Nephron progenitor cell (in vitro differentiated cells): ENCODE measurements at regions not wholly inside any gene's neighbourhood (a gene's known extent, or its start where the extent isn't known, plus 50 kb on each side); places are given as distances from the start of the nearest gene placed in this dataset.

Experiments
- DNase-seq: peaks from one replicate; pipeline ENCODE4 v3.0.0; 2021
- H3K27ac Mint-ChIP-seq: 2 replicates; pipeline ENCODE4 v1.8.0; 2021; ENCODE audit warnings: mild to moderate bottlenecking, moderate library complexity, mixed read lengths
- H3K27me3 Mint-ChIP-seq: 2 replicates; pipeline ENCODE4 v1.8.0; 2021; ENCODE audit warnings: mild to moderate bottlenecking, low read depth, mixed read lengths; ENCODE audit not compliant: poor library complexity
- H3K36me3 Mint-ChIP-seq: 2 replicates; pipeline ENCODE4 v1.8.0; 2021; ENCODE audit warnings: low read depth, mixed read lengths
- H3K4me1 Mint-ChIP-seq: 2 replicates; pipeline ENCODE4 v1.8.0; 2021; ENCODE audit warnings: mixed read lengths
- H3K4me3 Mint-ChIP-seq: 2 replicates; pipeline ENCODE4 v1.8.0; 2021; ENCODE audit warnings: mild to moderate bottlenecking, moderate library complexity, mixed read lengths
- H3K9me3 Mint-ChIP-seq: 2 replicates; pipeline ENCODE4 v1.8.0; 2021; ENCODE audit warnings: mild to moderate bottlenecking, moderate library complexity, mixed read lengths
- CTCF ChIP-seq: fragments of 200-600 bp; sonication (generic); IDR thresholded peaks from 2 replicates; pipeline ENCODE4 v1.5.0; 2021; ENCODE audit warnings: antibody characterized with exemption

DNA sequence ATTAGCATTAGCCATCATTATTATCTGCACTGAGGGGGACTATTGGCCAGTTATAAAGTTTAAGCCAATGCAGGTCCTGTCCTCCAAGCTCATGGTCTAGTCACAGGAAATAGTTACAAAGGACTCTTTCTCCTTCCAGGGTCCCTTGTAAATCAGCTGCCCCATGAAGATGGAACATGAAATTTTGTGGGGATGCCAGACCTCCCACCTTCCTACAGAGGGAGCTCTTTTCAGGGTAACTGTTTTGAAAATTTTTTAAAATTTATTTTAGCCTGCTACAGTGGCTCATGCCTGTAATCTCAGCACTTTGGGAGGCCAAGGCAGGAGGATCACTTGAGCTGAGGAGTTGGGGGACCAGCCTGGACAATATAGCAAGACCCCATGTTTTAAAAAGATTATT is 124.4 kb upstream of the SLC34A2 start:
- peaks cover 4% of the 10 kb centered on the region for H3K9me3 Mint-ChIP-seq
- H3K4me1 Mint-ChIP-seq = peaks cover 24% of the 10 kb centered on the region
- H3K4me3 Mint-ChIP-seq = no peak overlapping the region
- H3K36me3 Mint-ChIP-seq = no peaks in the 10 kb centered on the region
- peaks cover 15% of the 10 kb centered on the region for H3K27me3 Mint-ChIP-seq
- no peak for TF ChIP-seq CTCF
- DNase-seq = no peak
- H3K27ac Mint-ChIP-seq = no peak overlapping the region

GRCh38 chr4:25532591-25532990 is 123.1 kb upstream of the SLC34A2 start:
- no peaks in the 10 kb centered on the region for H3K36me3 Mint-ChIP-seq
- no peak overlapping the region for H3K4me3 Mint-ChIP-seq
- peaks cover 32% of the 10 kb centered on the region for H3K4me1 Mint-ChIP-seq
- no peak for DNase-seq
- H3K27ac Mint-ChIP-seq = no peak overlapping the region
- H3K9me3 Mint-ChIP-seq = peaks cover 4% of the 10 kb centered on the region
- H3K27me3 Mint-ChIP-seq = peaks cover 15% of the 10 kb centered on the region
- no peak for TF ChIP-seq CTCF

GRCh38 chr4:25533256-25533655 is 122.4 kb upstream of the SLC34A2 start:
- no peak for DNase-seq
- Mint-ChIP-seq H3K4me3 (no peak overlapping the region), H3K9me3 (peaks cover 4% of the 10 kb centered on the region), H3K27ac (no peak overlapping the region), H3K36me3 (no peaks in the 10 kb centered on the region), H3K27me3 (peaks cover 15% of the 10 kb centered on the region), H3K4me1 (peaks cover 32% of the 10 kb centered on the region)
- no peak for TF ChIP-seq CTCF

DNA sequence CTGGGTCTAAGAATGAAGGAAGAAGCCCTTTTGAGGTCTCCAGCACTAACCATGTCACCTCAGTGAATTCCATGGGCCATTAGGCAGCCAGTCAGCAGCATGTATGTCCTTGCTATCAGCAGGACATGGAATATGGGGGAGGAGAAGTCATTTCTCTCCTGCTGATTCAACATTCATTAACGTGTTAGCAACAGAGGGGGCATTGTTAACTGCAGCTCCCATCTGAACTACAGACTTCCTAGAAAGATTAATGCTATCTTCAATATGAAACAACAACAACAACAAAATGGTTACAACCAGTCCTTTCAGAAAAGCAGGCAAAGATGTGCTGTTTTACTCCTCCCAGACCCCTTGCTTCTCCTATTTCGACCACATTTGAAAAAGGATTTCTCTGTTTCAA is 120.4 kb upstream of the SLC34A2 start:
- Mint-ChIP-seq H3K27me3 (peaks cover 12% of the 10 kb centered on the region), H3K9me3 (peaks cover 4% of the 10 kb centered on the region), H3K27ac (peak overlapping the region; percentile 35), H3K36me3 (no peaks in the 10 kb centered on the region), H3K4me1 (peaks cover 26% of the 10 kb centered on the region), H3K4me3 (no peak overlapping the region)
- DNase-seq = peak; percentile 12
- no peak for TF ChIP-seq CTCF

- Mint-ChIP-seq H3K9me3 (peaks cover 4% of the 10 kb centered on the region), H3K27me3 (peaks cover 8% of the 10 kb centered on the region), H3K4me3 (no peak overlapping the region), H3K4me1 (peaks cover 26% of the 10 kb centered on the region), H3K36me3 (no peaks in the 10 kb centered on the region), H3K27ac (peak overlapping the region; percentile 35)
- TF ChIP-seq CTCF = no peak
- DNase-seq = no peak
Measured at GRCh38 chr4:25535701-25536473, 119.8 kb upstream of the SLC34A2 start.
